GM19238 (cell line): ENCODE measurements at regions not wholly inside any gene's neighbourhood (a gene's known extent, or its start where the extent isn't known, plus 50 kb on each side); places are given as distances from the start of the nearest gene placed in this dataset.

Source experiments
- DNase-seq: peaks from one replicate; pipeline ENCODE4 v3.0.0; 2011; ENCODE audit warnings: low spot score; ENCODE audit not compliant: insufficient read length

DNA sequence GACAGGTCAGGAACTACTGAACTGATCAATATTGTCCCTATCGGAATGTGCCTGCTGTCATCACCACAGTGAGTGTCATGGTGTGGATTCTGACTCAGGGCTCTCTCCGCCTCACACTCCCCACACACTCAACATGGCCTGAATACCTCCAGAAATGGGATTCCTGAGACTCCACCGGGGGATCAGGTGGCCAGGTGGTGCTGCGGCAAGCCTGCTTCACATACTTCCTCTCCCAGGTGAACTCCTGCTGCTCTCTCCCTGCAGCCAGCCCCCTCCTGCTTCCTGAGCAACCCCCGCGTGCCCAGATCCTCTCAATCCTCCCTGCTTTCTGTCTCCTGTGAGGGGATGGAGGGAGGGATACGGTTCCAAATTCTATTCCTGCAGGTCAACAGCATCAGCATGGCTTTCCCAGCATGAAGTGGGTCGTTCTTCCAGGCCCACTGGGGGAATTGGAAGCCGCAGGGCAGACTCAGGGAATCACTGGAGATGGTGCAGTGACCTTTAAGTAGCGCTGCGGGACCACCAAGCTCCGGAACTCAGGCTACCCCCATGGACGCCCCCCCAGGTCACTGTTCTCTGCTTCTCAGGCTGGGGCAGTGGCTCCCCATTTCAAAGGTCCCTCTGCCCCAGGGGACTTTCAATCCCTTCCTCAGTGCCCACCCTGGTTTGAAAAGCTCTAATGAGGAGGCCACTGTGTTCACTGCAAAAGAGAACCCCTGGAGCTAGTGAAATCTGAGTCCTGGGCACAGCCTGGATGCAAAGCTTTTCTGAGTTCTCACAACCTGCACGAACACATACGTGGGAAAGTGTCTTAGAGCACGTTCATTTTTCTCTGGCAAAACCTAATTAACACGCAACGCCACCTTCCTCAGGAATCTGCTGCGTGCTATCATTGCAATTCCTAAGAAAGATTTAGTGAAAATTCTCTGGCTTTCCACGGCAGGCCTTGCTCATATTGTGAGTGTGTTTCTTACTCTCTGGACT, 168.4 kb downstream of the ZFP36L2 start:
- no peak for DNase-seq

DNA sequence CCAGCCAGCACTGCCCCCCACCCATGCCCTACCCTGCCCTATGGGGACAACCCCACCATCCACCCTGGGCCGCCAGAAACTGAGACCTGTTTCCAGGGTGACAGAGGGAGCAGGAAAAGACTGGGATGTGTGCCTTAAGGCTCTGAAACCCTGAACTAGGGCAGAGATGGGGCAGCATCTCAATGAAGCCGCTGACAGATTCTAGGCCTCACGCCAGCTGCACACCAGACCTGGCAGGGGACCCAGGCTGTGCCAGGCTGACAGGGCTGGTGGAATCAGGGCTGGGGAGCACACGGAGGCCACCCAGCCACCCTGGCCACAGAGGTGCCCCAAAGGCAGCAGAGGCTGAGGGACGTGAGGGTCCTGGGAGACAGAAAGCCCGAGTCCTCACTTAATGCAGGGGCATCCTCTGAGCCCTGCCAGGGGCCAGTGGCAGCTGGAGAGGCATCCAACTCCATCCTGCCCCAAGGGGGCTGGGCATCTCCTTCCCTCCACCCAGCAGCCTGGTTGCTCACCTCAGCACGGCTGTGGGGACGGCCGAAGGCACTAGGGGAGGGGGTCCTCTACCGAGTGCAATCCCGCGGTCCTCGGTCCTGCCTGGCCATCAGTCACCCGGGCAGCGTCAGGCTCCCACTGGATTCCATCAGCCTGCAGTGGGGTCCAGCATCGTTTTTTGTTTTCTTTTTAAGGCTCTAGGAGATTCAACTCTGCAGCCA, 169.2 kb downstream of the ZFP36L2 start:
- DNase-seq: no peak

DNA sequence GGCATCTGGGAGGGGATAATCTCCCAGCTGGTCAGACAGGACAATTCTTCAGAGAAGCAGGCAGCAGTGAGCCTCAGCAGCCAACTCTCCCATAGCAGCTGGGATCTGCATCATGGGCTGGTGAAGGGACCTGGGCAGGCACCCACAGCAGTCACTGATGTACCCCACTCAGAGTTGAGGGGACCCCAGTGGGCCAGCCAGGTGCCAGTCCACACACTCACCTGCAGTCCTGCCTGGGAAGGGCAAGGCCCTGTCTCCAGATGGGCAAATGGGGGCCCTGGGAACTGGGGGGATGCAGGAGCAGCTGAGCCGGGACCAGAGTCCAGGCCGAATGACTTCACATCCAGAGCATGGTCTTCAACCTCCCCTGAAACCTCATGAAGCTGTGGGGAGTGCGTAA, 170.4 kb downstream of the ZFP36L2 start:
- no peak for DNase-seq

DNA sequence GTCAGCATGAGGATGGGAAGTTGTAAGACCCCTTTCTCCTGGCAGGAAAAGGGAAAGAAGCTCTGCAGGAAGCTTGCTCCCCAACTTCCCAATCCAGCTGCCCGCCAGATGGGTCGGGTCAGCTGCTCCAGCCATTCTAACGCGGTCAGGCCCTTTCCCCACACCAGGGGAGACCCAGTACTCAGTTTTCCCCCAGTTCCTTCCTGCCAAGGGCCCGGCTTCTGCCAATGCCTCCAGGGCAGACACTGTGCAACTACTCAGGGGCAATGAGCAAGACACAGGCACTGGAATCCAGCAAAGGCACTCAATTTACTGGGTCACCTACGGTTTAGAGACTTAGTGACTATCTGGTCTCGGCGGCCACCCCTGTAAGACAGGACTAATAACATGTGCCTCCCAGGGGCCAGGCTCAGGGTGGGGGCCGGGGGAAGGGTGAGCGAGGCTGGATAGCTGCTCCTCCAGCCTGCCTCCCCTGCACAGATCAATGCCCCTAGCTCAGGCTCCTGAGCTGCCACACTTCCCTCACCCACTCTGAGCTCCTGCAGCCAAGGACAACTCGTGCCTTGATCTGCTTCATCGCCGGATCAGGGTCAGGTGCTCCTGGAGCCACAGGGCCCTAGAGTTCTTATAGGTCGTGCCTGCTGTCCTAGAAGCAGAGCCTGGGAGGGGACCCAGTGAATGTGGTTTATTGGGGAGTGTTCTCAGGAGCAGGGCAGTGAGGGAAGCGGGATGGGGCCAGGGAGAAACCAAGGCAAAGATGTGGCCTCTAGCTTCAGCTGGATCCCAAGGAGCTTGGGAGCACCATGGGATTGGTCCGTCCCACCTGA, 171.1 kb downstream of the ZFP36L2 start:
- DNase-seq: no peak

DNA sequence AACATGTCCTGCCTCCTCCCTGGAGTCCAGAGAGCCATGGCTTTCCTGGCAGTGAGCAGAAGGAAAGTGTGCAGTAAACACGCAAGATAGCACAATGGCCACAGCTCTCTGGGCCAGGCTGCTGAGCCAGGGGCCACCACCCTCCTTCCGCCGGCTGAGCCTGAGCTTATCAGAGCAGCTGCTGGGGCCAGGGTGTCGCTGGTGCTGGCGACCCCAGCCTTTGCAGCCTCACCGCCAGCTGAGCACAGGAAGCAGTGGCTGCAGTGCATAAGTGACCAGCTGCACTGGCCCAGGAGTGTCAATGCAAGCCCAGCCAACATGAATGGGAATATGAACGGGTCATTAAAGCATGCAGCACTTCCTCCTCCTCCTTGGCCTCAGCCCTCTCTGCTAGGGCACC, 172.0 kb downstream of the ZFP36L2 start:
- DNase-seq: no peak

DNA sequence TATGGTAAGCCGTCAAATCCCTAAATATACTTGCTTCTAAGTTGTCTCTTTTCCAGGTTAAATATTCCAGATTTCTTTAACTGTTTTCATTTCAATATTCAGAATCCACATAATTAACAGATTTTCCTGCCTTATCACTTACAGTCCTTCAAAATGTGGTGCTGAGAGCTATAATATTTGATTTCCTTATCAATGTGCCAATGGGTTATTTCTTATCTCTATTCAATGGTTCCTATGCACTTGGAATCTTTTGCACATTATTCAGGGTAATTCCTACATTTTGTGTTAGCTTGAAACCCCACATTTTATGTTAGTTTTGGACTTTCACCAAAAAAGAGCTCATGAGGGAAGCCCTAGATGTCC, 173.5 kb downstream of the ZFP36L2 start:
- DNase-seq: no peak

DNA sequence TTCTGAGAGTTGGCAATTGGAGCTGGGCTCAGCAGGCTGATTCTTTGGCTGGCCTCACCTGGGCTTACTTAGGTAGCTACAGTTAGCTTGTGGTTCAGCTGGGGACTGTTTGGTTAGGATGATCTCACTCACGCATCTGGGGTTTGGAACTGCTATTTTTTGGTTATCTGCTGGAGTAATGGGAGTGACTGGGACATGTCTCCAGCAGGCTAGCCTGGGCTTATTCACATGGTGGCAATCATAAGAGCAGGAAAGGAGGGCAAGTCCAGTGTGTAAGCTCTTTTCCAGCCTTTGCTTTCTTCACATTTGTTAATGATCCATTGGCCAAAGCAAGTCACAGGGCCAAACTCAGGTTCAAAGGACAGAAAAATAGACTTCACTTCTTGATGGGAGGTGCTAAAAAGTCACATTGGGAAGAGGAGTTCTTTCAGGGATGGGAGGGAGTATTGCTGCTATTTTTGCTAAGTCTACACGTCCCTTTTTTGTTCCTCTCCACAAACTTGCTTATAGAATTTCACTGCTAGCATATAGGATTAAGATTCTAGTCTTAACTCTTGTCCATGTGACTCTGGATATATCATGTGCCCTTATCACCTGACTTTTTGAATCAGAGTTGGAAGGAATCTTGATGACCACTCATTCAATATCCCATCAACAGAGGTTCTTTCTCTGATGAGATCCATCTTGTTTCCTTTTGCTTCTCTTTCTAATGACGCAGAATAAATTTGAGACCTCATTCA, 174.0 kb downstream of the ZFP36L2 start:
- no peak for DNase-seq

- DNase-seq: no peak
Observed at GRCh38 chr2:43051338-43051737, 175.1 kb downstream of the ZFP36L2 start.

GRCh38 chr2:43050866-43051265, 175.5 kb downstream of the ZFP36L2 start:
- no peak for DNase-seq

- DNase-seq: no peak
Observed at GRCh38 chr2:43049836-43050801, 176.3 kb downstream of the ZFP36L2 start.

DNA sequence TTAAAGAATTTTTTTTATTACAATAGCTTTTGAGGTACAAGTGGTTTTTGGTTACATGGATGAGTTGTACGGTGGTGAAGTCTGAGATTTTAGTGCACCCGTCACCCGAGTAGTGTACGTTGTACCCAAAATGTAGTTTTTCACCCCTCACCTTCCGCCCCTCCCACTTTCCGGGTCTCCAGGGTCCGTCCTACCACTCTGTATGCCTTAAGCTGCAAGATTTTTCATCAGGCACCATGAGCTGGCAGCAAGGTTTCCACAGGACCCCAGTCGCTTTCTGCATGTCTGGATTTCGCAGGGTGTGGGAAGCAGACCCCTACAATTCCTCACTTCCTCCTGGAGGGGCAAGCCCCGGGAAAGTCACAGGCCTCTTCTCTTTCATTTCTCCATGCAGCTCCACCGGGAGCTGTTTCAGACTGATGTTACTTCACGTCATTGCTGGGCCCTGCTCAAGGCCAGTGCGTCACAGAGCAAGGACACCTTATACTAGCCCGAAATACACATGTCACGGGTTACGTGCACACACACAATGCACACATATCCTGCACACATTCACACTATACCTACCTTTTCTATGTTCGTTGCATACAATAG, 179.1 kb downstream of the ZFP36L2 start:
- DNase-seq: no peak

DNA sequence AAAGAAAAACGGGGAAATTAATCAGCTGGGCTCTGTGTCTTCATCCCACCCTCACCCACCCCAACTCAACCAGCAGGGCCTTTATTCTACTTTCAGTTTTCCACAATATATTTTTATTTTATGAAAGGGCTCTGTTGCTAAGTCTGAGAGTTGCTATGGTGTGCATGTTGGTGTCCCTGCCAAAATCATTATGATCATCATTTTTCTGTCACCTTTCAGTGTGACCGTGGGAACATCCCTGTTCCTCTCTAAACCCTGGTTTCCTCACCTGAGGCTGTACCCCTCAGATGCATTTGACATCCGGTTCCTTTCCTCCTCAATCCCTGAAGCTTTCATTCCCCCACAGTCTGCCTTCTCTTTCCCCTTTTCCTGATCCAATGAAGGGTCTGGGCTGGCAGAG, 180.5 kb downstream of the ZFP36L2 start:
- no peak for DNase-seq

DNA sequence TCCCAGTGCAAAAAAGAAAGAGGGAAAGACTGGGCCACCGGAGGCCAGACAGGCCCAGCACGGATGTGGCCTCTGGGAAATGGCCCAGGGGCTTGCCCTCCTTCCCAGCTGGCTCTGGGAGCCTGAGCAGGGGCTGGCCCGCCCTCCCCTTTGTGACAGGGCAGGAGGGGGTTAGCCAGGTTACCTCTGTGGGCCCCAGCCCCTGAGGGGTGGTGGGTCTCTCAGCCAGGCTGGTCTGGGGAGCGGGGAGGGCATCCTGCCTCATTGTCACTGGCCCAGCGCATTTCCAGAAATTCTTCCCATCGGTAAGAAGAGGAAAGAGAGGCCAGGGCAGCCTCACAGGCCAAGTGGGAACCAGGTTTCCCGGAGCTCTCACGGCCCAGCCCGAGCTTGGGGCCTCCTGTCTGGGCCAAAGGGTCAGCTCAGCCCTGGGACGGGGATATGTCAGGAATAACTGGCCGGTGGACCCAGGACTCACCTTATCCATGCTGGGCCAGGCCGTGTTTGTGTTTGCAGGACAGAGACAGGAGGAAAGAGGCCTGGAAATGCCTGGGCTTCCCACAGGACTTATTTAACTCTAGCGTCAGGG, 182.2 kb downstream of the ZFP36L2 start:
- no peak for DNase-seq

DNA sequence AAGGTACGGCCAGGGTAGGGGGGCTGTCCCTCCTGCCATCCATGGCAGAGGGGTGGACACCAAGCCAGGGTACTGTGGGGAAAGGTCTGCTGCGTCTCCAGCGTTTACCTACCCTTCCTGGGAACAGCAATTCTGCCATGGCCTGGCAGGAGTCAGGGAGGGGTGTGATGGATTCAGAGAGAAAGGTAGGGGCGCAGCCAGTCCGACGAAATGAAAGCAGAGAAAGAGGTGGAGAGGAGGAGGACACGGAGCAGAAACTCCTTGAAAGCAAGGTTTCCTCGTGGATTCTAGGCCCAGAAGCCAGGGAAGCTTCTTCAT, 182.9 kb downstream of the ZFP36L2 start:
- no peak for DNase-seq

GRCh38 chr2:43041661-43042360, 184.6 kb downstream of the ZFP36L2 start:
- no peak for DNase-seq

- DNase-seq: no peak
Observed at GRCh38 chr2:43041173-43041591, 185.2 kb downstream of the ZFP36L2 start.

DNA sequence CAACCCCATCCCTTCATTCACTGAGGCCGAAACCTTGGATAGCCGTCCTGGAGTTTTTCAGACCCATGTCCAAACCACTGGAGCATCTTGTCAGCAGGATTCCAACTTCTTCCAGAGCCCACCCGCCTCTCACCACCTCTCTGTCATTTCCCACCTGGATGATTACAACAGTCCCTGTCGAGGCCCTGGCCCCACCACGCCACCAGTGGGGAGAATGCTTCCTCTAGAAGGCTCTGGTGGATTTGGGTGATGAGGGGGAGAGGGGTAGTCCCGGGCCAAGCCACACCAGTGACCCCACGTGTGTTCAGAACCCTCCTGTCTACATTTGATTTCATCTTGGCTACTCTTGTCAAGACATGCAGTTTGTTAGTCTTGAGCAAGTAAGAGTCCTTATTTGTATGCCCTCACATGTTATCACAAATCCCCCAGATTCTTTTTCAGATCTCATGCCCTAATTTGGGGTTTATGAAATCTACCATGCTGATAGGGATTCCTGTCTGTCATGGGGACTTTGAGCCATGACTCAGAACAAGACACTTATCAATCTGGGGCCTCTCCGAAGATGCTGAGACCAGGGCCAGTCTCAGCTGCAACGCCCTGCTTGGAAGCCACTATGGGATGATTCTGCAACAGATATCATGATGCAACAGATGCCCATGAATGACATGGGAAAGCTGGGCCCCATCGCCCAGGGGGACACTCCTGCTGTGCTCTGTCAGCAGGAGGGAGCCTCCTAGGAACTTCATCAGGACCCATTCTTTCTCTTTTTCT, 186.1 kb downstream of the ZFP36L2 start:
- DNase-seq: no peak
